ENCODE measurements at regions not wholly inside any gene's neighbourhood (a gene's known extent, or its start where the extent isn't known, plus 50 kb on each side); places are given as distances from the start of the nearest gene placed in this dataset.

GRCh38 chr5:45098483-45098882 is 289.7 kb downstream of the MRPS30 start:
- intact Hi-C loops (cut with micrococcal nuclease): no loop called here
- no peak overlapping the region for H3K4me3 Mint-ChIP-seq
- ChIA-PET CTCF (no interaction called here), POLR2A (interaction anchor here (0.9 kb wide), 1 partner anchor 156 kb away, joined by 3 read pairs; no protein-coding TSS in a partner anchor)
- DNase-seq (no peak), ATAC-seq (no peak)
- no peaks in the 10 kb centered on the region for H3K4me1 Mint-ChIP-seq (ENCODE audit: low read depth)
- TF ChIP-seq CTCF (IDR thresholded peaks at IDR 0.05): no peak
- H3K36me3 Mint-ChIP-seq (ENCODE audit: low read depth): no peaks in the 10 kb centered on the region
- peaks cover 6% of the 10 kb centered on the region for H3K9me3 Mint-ChIP-seq
- H3K27me3 Mint-ChIP-seq: no peaks in the 10 kb centered on the region
- no peak overlapping the region for H3K27ac Mint-ChIP-seq

- H3K4me3 Mint-ChIP-seq: no peak overlapping the region
- no peak for DNase-seq
- H3K27me3 Mint-ChIP-seq: no peaks in the 10 kb centered on the region
- ATAC-seq: no peak
- H3K36me3 Mint-ChIP-seq (ENCODE audit: low read depth): no peaks in the 10 kb centered on the region
- peaks cover 10% of the 10 kb centered on the region for H3K9me3 Mint-ChIP-seq
- POLR2A ChIA-PET: no interaction called here
- CTCF ChIA-PET: no interaction called here
- no peak overlapping the region for H3K27ac Mint-ChIP-seq
- intact Hi-C loops (cut with micrococcal nuclease): no loop called here
- no peaks in the 10 kb centered on the region for H3K4me1 Mint-ChIP-seq (ENCODE audit: low read depth)
- no peak for TF ChIP-seq CTCF (IDR thresholded peaks at IDR 0.05)
Observed at GRCh38 chr5:45101146-45101545, 292.4 kb downstream of the MRPS30 start.

GRCh38 chr5:45105491-45105994 is 296.8 kb downstream of the MRPS30 start:
- Mint-ChIP-seq H3K36me3 (ENCODE audit: low read depth) (no peaks in the 10 kb centered on the region), H3K27me3 (no peaks in the 10 kb centered on the region), H3K27ac (no peak overlapping the region), H3K4me1 (ENCODE audit: low read depth) (no peaks in the 10 kb centered on the region), H3K9me3 (peaks cover 8% of the 10 kb centered on the region), H3K4me3 (no peak overlapping the region)
- ATAC-seq: no peak
- ChIA-PET POLR2A (no interaction called here), CTCF (no interaction called here)
- TF ChIP-seq CTCF (IDR thresholded peaks at IDR 0.05): no peak
- intact Hi-C loops (cut with micrococcal nuclease): no loop called here
- DNase-seq: no peak

- ATAC-seq: no peak
- no peaks in the 10 kb centered on the region for H3K36me3 Mint-ChIP-seq (ENCODE audit: low read depth)
Observed at GRCh38 chr5:45109062-45109461, 300.3 kb downstream of the MRPS30 start.

GRCh38 chr5:45109636-45110035 is 300.9 kb downstream of the MRPS30 start:
- ChIA-PET POLR2A (no interaction called here), CTCF (no interaction called here)
- Mint-ChIP-seq H3K4me1 (ENCODE audit: low read depth) (no peaks in the 10 kb centered on the region), H3K9me3 (peaks cover 7% of the 10 kb centered on the region), H3K4me3 (no peak overlapping the region), H3K27ac (no peak overlapping the region), H3K27me3 (no peaks in the 10 kb centered on the region), H3K36me3 (ENCODE audit: low read depth) (no peaks in the 10 kb centered on the region)
- intact Hi-C loops (cut with micrococcal nuclease): no loop called here
- DNase-seq: no peak
- TF ChIP-seq CTCF (IDR thresholded peaks at IDR 0.05): no peak
- no peak for ATAC-seq

More at GRCh38 chr5:45109062-45109461, 300.3 kb downstream of the MRPS30 start:
- no peak for TF ChIP-seq CTCF (IDR thresholded peaks at IDR 0.05)
- no peak overlapping the region for H3K27ac Mint-ChIP-seq
- no peak for DNase-seq
- H3K9me3 Mint-ChIP-seq: peaks cover 7% of the 10 kb centered on the region
- intact Hi-C loops (cut with micrococcal nuclease): no loop called here
- no peaks in the 10 kb centered on the region for H3K27me3 Mint-ChIP-seq
- ChIA-PET POLR2A (no interaction called here), CTCF (no interaction called here)
- H3K4me1 Mint-ChIP-seq (ENCODE audit: low read depth): no peaks in the 10 kb centered on the region
- no peak overlapping the region for H3K4me3 Mint-ChIP-seq

Data from activated CD8-positive, alpha-beta T cell treated with anti-CD3 and anti-CD28 coated beads for 36 hours (primary cell).